ENCODE measurements at regions not wholly inside any gene's neighbourhood (a gene's known extent, or its start where the extent isn't known, plus 50 kb on each side); places are given as distances from the start of the nearest gene placed in this dataset.

GRCh38 chr1:95339377-95339776 is 105.4 kb downstream of the RWDD3 start (continued):
- TF ChIP-seq ZBTB39 (CRISPR knock-in tag; IDR thresholded peaks at IDR 0.05), result no peak
- TF ChIP-seq POGZ (CRISPR knock-in tag; IDR thresholded peaks at IDR 0.05), result no peak
- TF ChIP-seq ZNF556 (CRISPR knock-in tag; IDR thresholded peaks at IDR 0.05; ENCODE audit: borderline replicate concordance), result no peak
- no peak for TF ChIP-seq BCLAF1 (IDR thresholded peaks at IDR 0.05)
- no peak for TF ChIP-seq ZNF567 (CRISPR knock-in tag; IDR thresholded peaks at IDR 0.05; ENCODE audit: borderline replicate concordance)
- no peak for TF ChIP-seq TBP (CRISPR knock-in tag; IDR thresholded peaks at IDR 0.05)
- TF ChIP-seq FOXO1 (CRISPR knock-in tag; IDR thresholded peaks at IDR 0.05), result no peak

- ATAC-seq, result no peak
- no peaks in the 10 kb centered on the region for H3K79me2 ChIP-seq (ENCODE audit: insufficient read depth, low read length)
- no peaks in the 10 kb centered on the region for H3K9me3 ChIP-seq (ENCODE audit: low read length)
- H3K4me1 ChIP-seq (ENCODE audit: insufficient read depth, low read length), result no peaks in the 10 kb centered on the region
- ChIA-PET POLR2A (no interaction called here), CTCF (ENCODE audit: low intra/inter-chr PET ratio, low total read pairs) (no interaction called here)
- H4K20me1 ChIP-seq (ENCODE audit: insufficient read depth, low read length), result no peaks in the 10 kb centered on the region
- no TSS peak for BruUV-seq (replicated peaks)
- DNase-seq (ENCODE audit: low spot score), result no peak
- intact Hi-C loops (cut with micrococcal nuclease; ENCODE audit: unreplicated experiment) (no loop called here), in situ Hi-C loops (cut with HindIII; ENCODE audit: extremely low pct_ligation_motif_present, low pct_unique_long_range_greater_than_20kb) (no loop called here)
- H3K4me2 ChIP-seq (ENCODE audit: low read depth, low read length), result no peak overlapping the region
- no peak overlapping the region for H2AFZ ChIP-seq (ENCODE audit: low read length)
- H3K9ac ChIP-seq (ENCODE audit: insufficient read depth, low read depth, low read length), result no peak overlapping the region
- no peaks in the 10 kb centered on the region for H3K36me3 ChIP-seq (replicated peaks in 1 of 2; ENCODE audit: control insufficient read depth in 1 of 2, insufficient read depth in 2 of 2, low read length in 2 of 2)
- no peak for TF ChIP-seq ZFP90 (CRISPR knock-in tag; IDR thresholded peaks at IDR 0.05; ENCODE audit: borderline replicate concordance)
- TF ChIP-seq ZBED4 (CRISPR knock-in tag; IDR thresholded peaks at IDR 0.05; ENCODE audit: borderline replicate concordance), result no peak
- no peak overlapping the region for H3K27ac ChIP-seq (ENCODE audit: extremely low read length, insufficient read depth, low read length)
- FAIRE-seq, result no peak
- WGBS (ENCODE audit: low lambda C conversion rate), result 20% methylated on average over 2 of the region's 2 CpGs
- H3K4me3 ChIP-seq (replicated peaks in 1 of 3; ENCODE audit: insufficient read depth in 1 of 3, low read depth in 2 of 3, low read length in 3 of 3), result no peak overlapping the region
- no peaks in the 10 kb centered on the region; a peak in 2 of 5 replicates for H3K27me3 ChIP-seq (ENCODE audit: control insufficient read depth in 1 of 2, insufficient read depth in 2 of 2, low read length in 2 of 2)
These were observed 106.1 kb downstream of the RWDD3 start for GRCh38 chr1:95340061-95340460.
